GM23338 (cell line): ENCODE measurements at regions not wholly inside any gene's neighbourhood (a gene's known extent, or its start where the extent isn't known, plus 50 kb on each side); places are given as distances from the start of the nearest gene placed in this dataset.
A peak's percentile ranks its signal among the peaks of the same experiment; 100 is the strongest.

Experiments
- ATAC-seq: fragments of 200-7000 bp; cut with Tn5 transposase; 3 replicates; pipeline ENCODE4 v1.9.1; 2020
- DNase-seq: peaks from one replicate; pipeline ENCODE4 v3.0.0-alpha.2; 2015; ENCODE audit warnings: low spot score
- H2AFZ ChIP-seq: fragments of 200-600 bp; sonication (generic); 2 replicates; pipeline ENCODE4 v1.8.0; 2016; ENCODE audit warnings: antibody characterized with exemption, mild to moderate bottlenecking, moderate library complexity
- H3F3A ChIP-seq: fragments of 200-600 bp; sonication (generic); replicated peaks from 2 replicates; pipeline ENCODE4 v1.8.0; 2017; ENCODE audit warnings: antibody characterized with exemption, mixed run types, low read depth
- H3K27ac ChIP-seq: fragments of 200-600 bp; sonication (generic); 2 replicates; pipeline ENCODE4 v1.6.1; 2016; ENCODE audit warnings: low read depth
- H3K27me3 ChIP-seq: fragments of 200-600 bp; sonication (generic); 2 replicates; pipeline ENCODE4 v1.8.0; 2016; ENCODE audit warnings: mild to moderate bottlenecking, mixed run types, moderate library complexity; ENCODE audit not compliant: insufficient read depth
- H3K36me3 ChIP-seq: fragments of 200-600 bp; sonication (generic); 2 replicates; pipeline ENCODE4 v1.8.0; 2016; ENCODE audit warnings: mild to moderate bottlenecking; ENCODE audit not compliant: insufficient read depth
- H3K4me1 ChIP-seq: fragments of 200-600 bp; sonication (generic); 2 replicates; pipeline ENCODE4 v1.8.0; 2016; ENCODE audit warnings: mild to moderate bottlenecking, moderate library complexity; ENCODE audit not compliant: insufficient read depth
- H3K4me2 ChIP-seq: fragments of 200-600 bp; sonication (generic); 2 replicates; pipeline ENCODE4 v1.7.1; 2017; ENCODE audit warnings: mixed run types
- H3K4me3 ChIP-seq: fragments of 200-600 bp; sonication (generic); 2 replicates; pipeline ENCODE4 v1.6.1; 2016; ENCODE audit warnings: mixed run types
- H3K79me2 ChIP-seq: fragments of 200-600 bp; sonication (generic); replicated peaks from 2 replicates; pipeline ENCODE4 v1.8.0; 2017; ENCODE audit warnings: mild to moderate bottlenecking; ENCODE audit not compliant: insufficient read depth
- H3K9me2 ChIP-seq: fragments of 200-600 bp; sonication (generic); 2 replicates; pipeline ENCODE4 v1.8.0; 2017; ENCODE audit not compliant: insufficient read depth
- H4K20me1 ChIP-seq: fragments of 200-600 bp; sonication (generic); replicated peaks from 2 replicates; pipeline ENCODE4 v1.8.0; 2017; ENCODE audit warnings: mild to moderate bottlenecking; ENCODE audit not compliant: insufficient read depth
- H3K27ac Mint-ChIP-seq: 2 replicates; pipeline ENCODE4 v1.8.0; 2020; ENCODE audit warnings: inconsistent platforms, mild to moderate bottlenecking, moderate library complexity, mixed read lengths
- H3K27me3 Mint-ChIP-seq: 3 replicates; pipeline ENCODE4 v1.8.0; 2022; ENCODE audit warnings: low read depth, mild to moderate bottlenecking, moderate library complexity, mixed read lengths, inconsistent platforms; ENCODE audit not compliant: insufficient read depth, poor library complexity
- H3K36me3 Mint-ChIP-seq: 3 replicates; pipeline ENCODE4 v1.8.0; 2021; ENCODE audit warnings: low read depth, mild to moderate bottlenecking, inconsistent platforms, moderate library complexity, mixed read lengths
- H3K4me1 Mint-ChIP-seq: 3 replicates; pipeline ENCODE4 v1.8.0; 2020; ENCODE audit warnings: mild to moderate bottlenecking, inconsistent platforms, mixed read lengths
- H3K4me3 Mint-ChIP-seq: 3 replicates; pipeline ENCODE4 v1.8.0; 2021; ENCODE audit warnings: moderate library complexity, mild to moderate bottlenecking, inconsistent platforms, mixed read lengths
- H3K9me3 Mint-ChIP-seq: 3 replicates; pipeline ENCODE4 v1.8.0; 2020; ENCODE audit warnings: moderate library complexity, mild to moderate bottlenecking, inconsistent platforms, mixed read lengths
- CREB1 ChIP-seq: fragments of 250-450 bp; sonication (Bioruptor Pico); IDR thresholded peaks from 2 replicates; pipeline ENCODE4 v1.5.0; 2020; ENCODE audit warnings: low read depth, mild to moderate bottlenecking, moderate library complexity
- EZH2 ChIP-seq: fragments of 200-600 bp; sonication (generic); IDR thresholded peaks from one replicate; pipeline ENCODE4 v1.8.0; 2017; ENCODE audit warnings: antibody characterized with exemption, mild to moderate bottlenecking, low read depth; ENCODE audit not compliant: unreplicated experiment
- EZH2phosphoT487 ChIP-seq: fragments of 200-600 bp; sonication (generic); IDR thresholded peaks from one replicate; pipeline ENCODE4 v1.8.1; 2018; ENCODE audit warnings: antibody characterized with exemption; ENCODE audit not compliant: unreplicated experiment
- JUNB ChIP-seq: IDR thresholded peaks from one replicate; pipeline ENCODE4 v1.6.1; 2016; ENCODE audit warnings: antibody characterized with exemption; ENCODE audit not compliant: unreplicated experiment
- NANOG ChIP-seq: IDR thresholded peaks from 2 replicates; pipeline ENCODE4 v1.6.1; 2016; ENCODE audit warnings: antibody characterized with exemption, borderline replicate concordance
- POLR2AphosphoS5 ChIP-seq: IDR thresholded peaks from 2 replicates; pipeline ENCODE4 v1.6.1; 2016; ENCODE audit warnings: antibody characterized with exemption, low read depth
- STAT1 ChIP-seq: IDR thresholded peaks from one replicate; pipeline ENCODE4 v1.6.1; 2016; ENCODE audit warnings: antibody characterized with exemption; ENCODE audit not compliant: unreplicated experiment
- ZNF114 ChIP-seq: fragments of 250-450 bp; sonication (Bioruptor Pico); IDR thresholded peaks from 2 replicates; pipeline ENCODE4 v1.5.0; 2020; ENCODE audit warnings: mild to moderate bottlenecking, moderate library complexity
- ZNF331 ChIP-seq: fragments of 250-450 bp; sonication (Bioruptor Pico); IDR thresholded peaks from 2 replicates; pipeline ENCODE4 v1.5.0; 2020; ENCODE audit warnings: low read depth, mild to moderate bottlenecking, moderate library complexity
- TF ChIP-seq, protein P1 (sequence below): fragments of 250-450 bp; sonication (Bioruptor Pico); IDR thresholded peaks from 2 replicates; pipeline ENCODE4 v1.5.0; 2020; ENCODE audit warnings: mild to moderate bottlenecking, moderate library complexity
- TF ChIP-seq, protein P2 (sequence below), 2 experiments: fragments of 200-600 bp in 1 of 2; sonication (generic) in 1 of 2; conservative IDR thresholded peaks; 2 replicates each; pipeline versions ENCODE4 v1.5.1 to v1.6.1; 2016 to 2017; ENCODE audit warnings: antibody characterized with exemption in 2 of 2, low read depth in 2 of 2, mild to moderate bottlenecking in 2 of 2, moderate library complexity in 1 of 2

DNA sequence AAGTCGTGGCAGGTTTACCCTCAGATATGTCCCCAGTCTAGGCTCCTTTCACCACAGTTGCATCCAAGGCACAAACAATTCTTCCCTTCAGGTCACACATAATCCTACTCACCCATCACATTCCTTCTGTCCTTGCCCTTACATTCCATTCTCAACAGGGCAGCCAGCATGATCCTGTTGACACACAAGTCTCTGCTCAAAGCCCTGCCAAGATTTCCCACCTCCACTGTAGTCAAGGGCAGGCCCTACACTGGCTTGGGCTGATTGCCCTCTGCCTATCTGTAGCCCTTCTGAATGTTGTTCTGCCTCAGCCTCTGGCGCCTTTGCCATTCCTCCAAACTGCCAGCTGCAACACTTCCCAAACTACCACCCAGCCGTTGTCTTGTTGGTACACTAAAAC, 187.9 kb upstream of the AKR1E2 start:
- Histone ChIP-seq H4K20me1 (no peaks in the 10 kb centered on the region), H3F3A (no peaks in the 10 kb centered on the region), H3K36me3 (no peaks in the 10 kb centered on the region), H3K4me1 (no peaks in the 10 kb centered on the region), H3K27ac (no peak overlapping the region), H3K79me2 (no peaks in the 10 kb centered on the region), H3K27me3 (no peaks in the 10 kb centered on the region), H3K9me2 (0 out of 2 replicates have a peak, but pooled peaks cover 8% of the 10 kb centered on the region), H3K4me3 (no peak overlapping the region), H2AFZ (no peak overlapping the region), H3K4me2 (no peak overlapping the region)
- H3K36me3 Mint-ChIP-seq, result no peaks in the 10 kb centered on the region
- peaks cover 9% of the 10 kb centered on the region; the same call in 2 of the 3 replicates for H3K4me1 Mint-ChIP-seq
- ATAC-seq (peak; percentile 72), DNase-seq (peak; percentile 13)
- no peaks in the 10 kb centered on the region for H3K27me3 Mint-ChIP-seq
- no peaks in the 10 kb centered on the region for H3K9me3 Mint-ChIP-seq
- H3K4me3 Mint-ChIP-seq, result no peak overlapping the region
- TF ChIP-seq ZNF331 (no peak), STAT1 (no peak), EZH2phosphoT487 (no peak), CREB1 (CRISPR knock-in tag) (no peak), ZNF114 (CRISPR knock-in tag) (no peak), NANOG (no peak), EZH2 (no peak)
- TF ChIP-seq, protein P1, sequence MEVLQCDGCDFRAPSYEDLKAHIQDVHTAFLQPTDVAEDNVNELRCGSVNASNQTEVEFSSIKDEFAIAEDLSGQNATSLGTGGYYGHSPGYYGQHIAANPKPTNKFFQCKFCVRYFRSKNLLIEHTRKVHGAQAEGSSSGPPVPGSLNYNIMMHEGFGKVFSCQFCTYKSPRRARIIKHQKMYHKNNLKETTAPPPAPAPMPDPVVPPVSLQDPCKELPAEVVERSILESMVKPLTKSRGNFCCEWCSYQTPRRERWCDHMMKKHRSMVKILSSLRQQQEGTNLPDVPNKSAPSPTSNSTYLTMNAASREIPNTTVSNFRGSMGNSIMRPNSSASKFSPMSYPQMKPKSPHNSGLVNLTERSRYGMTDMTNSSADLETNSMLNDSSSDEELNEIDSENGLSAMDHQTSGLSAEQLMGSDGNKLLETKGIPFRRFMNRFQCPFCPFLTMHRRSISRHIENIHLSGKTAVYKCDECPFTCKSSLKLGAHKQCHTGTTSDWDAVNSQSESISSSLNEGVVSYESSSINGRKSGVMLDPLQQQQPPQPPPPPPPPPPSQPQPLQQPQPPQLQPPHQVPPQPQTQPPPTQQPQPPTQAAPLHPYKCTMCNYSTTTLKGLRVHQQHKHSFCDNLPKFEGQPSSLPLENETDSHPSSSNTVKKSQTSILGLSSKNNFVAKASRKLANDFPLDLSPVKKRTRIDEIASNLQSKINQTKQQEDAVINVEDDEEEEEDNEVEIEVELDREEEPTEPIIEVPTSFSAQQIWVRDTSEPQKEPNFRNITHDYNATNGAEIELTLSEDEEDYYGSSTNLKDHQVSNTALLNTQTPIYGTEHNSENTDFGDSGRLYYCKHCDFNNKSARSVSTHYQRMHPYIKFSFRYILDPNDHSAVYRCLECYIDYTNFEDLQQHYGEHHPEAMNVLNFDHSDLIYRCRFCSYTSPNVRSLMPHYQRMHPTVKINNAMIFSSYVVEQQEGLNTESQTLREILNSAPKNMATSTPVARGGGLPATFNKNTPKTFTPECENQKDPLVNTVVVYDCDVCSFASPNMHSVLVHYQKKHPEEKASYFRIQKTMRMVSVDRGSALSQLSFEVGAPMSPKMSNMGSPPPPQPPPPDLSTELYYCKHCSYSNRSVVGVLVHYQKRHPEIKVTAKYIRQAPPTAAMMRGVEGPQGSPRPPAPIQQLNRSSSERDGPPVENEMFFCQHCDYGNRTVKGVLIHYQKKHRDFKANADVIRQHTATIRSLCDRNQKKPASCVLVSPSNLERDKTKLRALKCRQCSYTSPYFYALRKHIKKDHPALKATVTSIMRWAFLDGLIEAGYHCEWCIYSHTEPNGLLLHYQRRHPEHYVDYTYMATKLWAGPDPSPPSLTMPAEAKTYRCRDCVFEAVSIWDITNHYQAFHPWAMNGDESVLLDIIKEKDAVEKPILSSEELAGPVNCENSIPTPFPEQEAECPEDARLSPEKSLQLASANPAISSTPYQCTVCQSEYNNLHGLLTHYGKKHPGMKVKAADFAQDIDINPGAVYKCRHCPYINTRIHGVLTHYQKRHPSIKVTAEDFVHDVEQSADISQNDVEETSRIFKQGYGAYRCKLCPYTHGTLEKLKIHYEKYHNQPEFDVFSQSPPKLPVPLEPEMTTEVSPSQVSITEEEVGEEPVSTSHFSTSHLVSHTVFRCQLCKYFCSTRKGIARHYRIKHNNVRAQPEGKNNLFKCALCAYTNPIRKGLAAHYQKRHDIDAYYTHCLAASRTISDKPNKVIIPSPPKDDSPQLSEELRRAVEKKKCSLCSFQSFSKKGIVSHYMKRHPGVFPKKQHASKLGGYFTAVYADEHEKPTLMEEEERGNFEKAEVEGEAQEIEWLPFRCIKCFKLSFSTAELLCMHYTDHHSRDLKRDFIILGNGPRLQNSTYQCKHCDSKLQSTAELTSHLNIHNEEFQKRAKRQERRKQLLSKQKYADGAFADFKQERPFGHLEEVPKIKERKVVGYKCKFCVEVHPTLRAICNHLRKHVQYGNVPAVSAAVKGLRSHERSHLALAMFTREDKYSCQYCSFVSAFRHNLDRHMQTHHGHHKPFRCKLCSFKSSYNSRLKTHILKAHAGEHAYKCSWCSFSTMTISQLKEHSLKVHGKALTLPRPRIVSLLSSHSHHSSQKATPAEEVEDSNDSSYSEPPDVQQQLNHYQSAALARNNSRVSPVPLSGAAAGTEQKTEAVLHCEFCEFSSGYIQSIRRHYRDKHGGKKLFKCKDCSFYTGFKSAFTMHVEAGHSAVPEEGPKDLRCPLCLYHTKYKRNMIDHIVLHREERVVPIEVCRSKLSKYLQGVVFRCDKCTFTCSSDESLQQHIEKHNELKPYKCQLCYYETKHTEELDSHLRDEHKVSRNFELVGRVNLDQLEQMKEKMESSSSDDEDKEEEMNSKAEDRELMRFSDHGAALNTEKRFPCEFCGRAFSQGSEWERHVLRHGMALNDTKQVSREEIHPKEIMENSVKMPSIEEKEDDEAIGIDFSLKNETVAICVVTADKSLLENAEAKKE (CRISPR knock-in tag), result no peak
- H3K27ac Mint-ChIP-seq, result no peak overlapping the region

DNA sequence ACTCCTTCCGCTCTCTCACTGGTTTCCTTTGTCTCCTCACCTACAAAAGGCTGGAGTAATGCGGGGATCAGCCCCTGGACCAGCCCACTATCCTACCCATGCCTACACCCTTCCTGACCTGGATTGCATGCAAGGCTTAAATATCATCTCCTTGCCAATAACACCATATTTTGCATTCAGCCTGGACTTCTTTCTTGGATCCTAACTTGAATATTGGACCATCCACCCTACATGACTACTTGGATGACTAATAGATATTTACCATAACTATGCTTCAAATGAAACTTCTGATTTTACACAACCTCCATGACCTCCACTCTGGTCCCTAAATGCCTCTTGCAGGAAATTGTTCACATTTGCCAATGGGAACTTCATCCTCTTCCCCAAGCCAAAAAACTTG, 188.3 kb upstream of the AKR1E2 start:
- H3K27me3 Mint-ChIP-seq, result no peaks in the 10 kb centered on the region
- no peaks in the 10 kb centered on the region for H3K27me3 ChIP-seq
- H3K27ac Mint-ChIP-seq, result no peak overlapping the region
- no peak overlapping the region for H3K4me3 Mint-ChIP-seq
- ATAC-seq (no peak), DNase-seq (no peak)
- H3K4me1 ChIP-seq, result no peaks in the 10 kb centered on the region
- TF ChIP-seq CREB1 (CRISPR knock-in tag) (no peak), POLR2AphosphoS5 (no peak), STAT1 (no peak), JUNB (no peak)
- TF ChIP-seq, protein P2, sequence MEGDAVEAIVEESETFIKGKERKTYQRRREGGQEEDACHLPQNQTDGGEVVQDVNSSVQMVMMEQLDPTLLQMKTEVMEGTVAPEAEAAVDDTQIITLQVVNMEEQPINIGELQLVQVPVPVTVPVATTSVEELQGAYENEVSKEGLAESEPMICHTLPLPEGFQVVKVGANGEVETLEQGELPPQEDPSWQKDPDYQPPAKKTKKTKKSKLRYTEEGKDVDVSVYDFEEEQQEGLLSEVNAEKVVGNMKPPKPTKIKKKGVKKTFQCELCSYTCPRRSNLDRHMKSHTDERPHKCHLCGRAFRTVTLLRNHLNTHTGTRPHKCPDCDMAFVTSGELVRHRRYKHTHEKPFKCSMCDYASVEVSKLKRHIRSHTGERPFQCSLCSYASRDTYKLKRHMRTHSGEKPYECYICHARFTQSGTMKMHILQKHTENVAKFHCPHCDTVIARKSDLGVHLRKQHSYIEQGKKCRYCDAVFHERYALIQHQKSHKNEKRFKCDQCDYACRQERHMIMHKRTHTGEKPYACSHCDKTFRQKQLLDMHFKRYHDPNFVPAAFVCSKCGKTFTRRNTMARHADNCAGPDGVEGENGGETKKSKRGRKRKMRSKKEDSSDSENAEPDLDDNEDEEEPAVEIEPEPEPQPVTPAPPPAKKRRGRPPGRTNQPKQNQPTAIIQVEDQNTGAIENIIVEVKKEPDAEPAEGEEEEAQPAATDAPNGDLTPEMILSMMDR (conservative IDR thresholded peaks at IDR 0.05; ENCODE audit: low read depth in 2 of 2), result no peak
- peaks cover 13% of the 10 kb centered on the region; the same call in 1 of the 2 replicates for H3K9me2 ChIP-seq
- no peak overlapping the region for H3K27ac ChIP-seq
- no peaks in the 10 kb centered on the region for H4K20me1 ChIP-seq
- H3K36me3 Mint-ChIP-seq, result no peaks in the 10 kb centered on the region
- no peak overlapping the region for H3K4me2 ChIP-seq
- no peak overlapping the region for H2AFZ ChIP-seq
- H3K4me3 ChIP-seq, result no peak overlapping the region
- no peaks in the 10 kb centered on the region for H3K9me3 Mint-ChIP-seq
- H3K4me1 Mint-ChIP-seq, result peaks cover 13% of the 10 kb centered on the region; the same call in 2 of the 3 replicates
- no peaks in the 10 kb centered on the region for H3K36me3 ChIP-seq
- H3F3A ChIP-seq, result no peaks in the 10 kb centered on the region
- no peaks in the 10 kb centered on the region for H3K79me2 ChIP-seq
